ENCODE measurements at regions not wholly inside any gene's neighbourhood (a gene's known extent, or its start where the extent isn't known, plus 50 kb on each side); places are given as distances from the start of the nearest gene placed in this dataset.

GRCh38 chr6:137352859-137353258 lies 133.7 kb upstream of the IFNGR1 start:
- no peaks in the 10 kb centered on the region for H3K27me3 ChIP-seq (ENCODE audit: low read depth, low read length)
- peaks cover 0 to 16% of the 10 kb centered on the region in 2 donors for H3K4me1 ChIP-seq (ENCODE audit: control insufficient read depth in 1 of 2, insufficient read depth in 2 of 2, low read length in 2 of 2)
- no peak overlapping the region for H3K27ac ChIP-seq (ENCODE audit: low read length)
- no peak overlapping the region for H3K4me3 ChIP-seq (ENCODE audit: low read depth in 1 of 2, low read length in 2 of 2)
- H3K9me3 ChIP-seq (ENCODE audit: control insufficient read depth in 1 of 2, low read length in 2 of 2): no peaks in the 10 kb centered on the region
- no peaks in the 10 kb centered on the region for H3K36me3 ChIP-seq (ENCODE audit: control insufficient read depth in 1 of 2, insufficient read depth in 2 of 2, low read length in 2 of 2)

DNA sequence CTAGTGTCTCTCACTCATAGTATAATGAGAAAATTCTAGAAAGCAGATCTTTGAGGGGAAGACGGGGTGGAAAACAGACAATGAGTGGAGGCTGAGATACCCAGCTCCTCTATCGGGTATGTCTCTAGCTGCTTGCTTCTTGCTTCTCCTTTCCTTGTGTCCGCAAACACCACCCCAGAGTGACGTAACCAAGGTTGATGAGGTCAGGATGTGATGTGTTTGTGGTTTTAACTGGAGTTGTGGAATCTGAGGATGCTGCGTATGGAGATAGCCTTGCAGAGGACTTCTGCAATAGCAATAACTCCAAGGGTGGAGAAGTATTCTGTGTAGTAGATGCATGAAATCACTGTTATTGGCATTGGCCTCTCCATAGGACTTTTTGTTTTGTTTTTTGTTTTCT lies 132.7 kb upstream of the IFNGR1 start:
- Histone ChIP-seq H3K36me3 (ENCODE audit: control insufficient read depth in 1 of 2, insufficient read depth in 2 of 2, low read length in 2 of 2) (no peaks in the 10 kb centered on the region), H3K4me1 (ENCODE audit: control insufficient read depth in 1 of 2, insufficient read depth in 2 of 2, low read length in 2 of 2) (peaks cover 0 to 16% of the 10 kb centered on the region in 2 donors), H3K27ac (ENCODE audit: low read length) (no peak overlapping the region), H3K9me3 (ENCODE audit: control insufficient read depth in 1 of 2, low read length in 2 of 2) (no peaks in the 10 kb centered on the region), H3K4me3 (ENCODE audit: low read depth in 1 of 2, low read length in 2 of 2) (no peak overlapping the region), H3K27me3 (ENCODE audit: low read depth, low read length) (no peaks in the 10 kb centered on the region)

GRCh38 chr6:137350857-137351256 lies 131.7 kb upstream of the IFNGR1 start:
- Histone ChIP-seq H3K4me1 (ENCODE audit: control insufficient read depth in 1 of 2, insufficient read depth in 2 of 2, low read length in 2 of 2) (peaks cover 0 to 16% of the 10 kb centered on the region in 2 donors), H3K27ac (ENCODE audit: low read length) (no peak overlapping the region), H3K9me3 (ENCODE audit: control insufficient read depth in 1 of 2, low read length in 2 of 2) (no peaks in the 10 kb centered on the region), H3K36me3 (ENCODE audit: control insufficient read depth in 1 of 2, insufficient read depth in 2 of 2, low read length in 2 of 2) (no peaks in the 10 kb centered on the region), H3K27me3 (ENCODE audit: low read depth, low read length) (no peaks in the 10 kb centered on the region), H3K4me3 (ENCODE audit: low read depth in 1 of 2, low read length in 2 of 2) (no peak overlapping the region)

DNA sequence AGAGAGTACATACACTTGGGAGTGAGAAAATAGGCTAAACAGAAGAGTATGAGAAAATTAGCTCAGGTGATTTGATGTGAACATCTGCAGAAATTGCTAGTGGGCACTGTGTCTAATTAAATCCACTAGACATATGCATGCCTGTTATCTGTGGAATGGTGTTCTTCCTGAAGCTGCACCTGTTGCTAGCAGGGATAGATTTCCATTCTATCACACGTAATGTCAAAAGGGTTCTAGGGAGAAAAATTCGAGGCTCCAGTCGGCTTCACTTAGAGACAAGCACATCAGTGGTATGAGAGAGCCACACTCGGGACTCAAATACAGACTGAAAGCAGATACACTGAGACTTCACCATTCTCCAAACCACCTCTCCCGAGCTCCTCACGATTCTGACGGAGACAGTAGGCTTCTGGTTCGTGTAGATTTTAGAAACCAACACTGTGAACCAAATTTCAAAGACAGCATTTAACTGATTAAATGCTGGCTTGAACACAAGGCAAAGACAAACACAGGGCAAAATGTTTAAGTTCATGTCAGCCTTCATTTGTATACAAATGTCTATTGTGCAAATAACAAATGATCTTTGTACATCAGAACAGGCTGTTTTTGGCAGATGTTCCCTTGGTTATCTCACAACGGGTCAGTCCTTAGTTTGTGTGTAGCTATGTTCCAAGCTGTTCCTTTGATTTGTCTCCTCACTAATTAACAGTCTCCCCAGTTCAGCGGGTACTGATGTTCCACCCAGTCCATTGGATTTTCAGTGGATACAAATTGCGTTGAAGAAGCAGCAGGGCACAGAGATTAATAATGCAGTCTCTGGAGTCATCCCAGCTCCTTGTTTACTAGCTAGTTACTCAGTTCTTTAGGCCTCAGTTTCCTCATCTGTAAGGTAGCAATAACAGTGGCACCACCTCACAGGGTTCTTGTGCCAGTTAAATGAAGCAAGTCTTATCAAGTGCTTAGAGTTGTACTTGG lies 131.0 kb upstream of the IFNGR1 start:
- no peak overlapping the region for H3K4me3 ChIP-seq (ENCODE audit: low read depth in 1 of 2, low read length in 2 of 2)
- H3K9me3 ChIP-seq (ENCODE audit: control insufficient read depth in 1 of 2, low read length in 2 of 2): no peaks in the 10 kb centered on the region
- H3K27me3 ChIP-seq (ENCODE audit: low read depth, low read length): no peaks in the 10 kb centered on the region
- no peak overlapping the region for H3K27ac ChIP-seq (ENCODE audit: low read length)
- no peaks in the 10 kb centered on the region for H3K36me3 ChIP-seq (ENCODE audit: control insufficient read depth in 1 of 2, insufficient read depth in 2 of 2, low read length in 2 of 2)
- H3K4me1 ChIP-seq (ENCODE audit: control insufficient read depth in 1 of 2, insufficient read depth in 2 of 2, low read length in 2 of 2): peaks cover 0 to 16% of the 10 kb centered on the region in 2 donors

- H3K36me3 ChIP-seq (ENCODE audit: control insufficient read depth in 1 of 2, insufficient read depth in 2 of 2, low read length in 2 of 2): no peaks in the 10 kb centered on the region
- no peaks in the 10 kb centered on the region for H3K9me3 ChIP-seq (ENCODE audit: control insufficient read depth in 1 of 2, low read length in 2 of 2)
- no peak overlapping the region for H3K4me3 ChIP-seq (ENCODE audit: low read depth in 1 of 2, low read length in 2 of 2)
- H3K4me1 ChIP-seq (ENCODE audit: control insufficient read depth in 1 of 2, insufficient read depth in 2 of 2, low read length in 2 of 2): peaks cover 0 to 16% of the 10 kb centered on the region in 2 donors
- H3K27me3 ChIP-seq (ENCODE audit: low read depth, low read length): no peaks in the 10 kb centered on the region
- H3K27ac ChIP-seq (ENCODE audit: low read length): no peak overlapping the region
Measured at GRCh38 chr6:137348777-137349176, 129.6 kb upstream of the IFNGR1 start.

DNA sequence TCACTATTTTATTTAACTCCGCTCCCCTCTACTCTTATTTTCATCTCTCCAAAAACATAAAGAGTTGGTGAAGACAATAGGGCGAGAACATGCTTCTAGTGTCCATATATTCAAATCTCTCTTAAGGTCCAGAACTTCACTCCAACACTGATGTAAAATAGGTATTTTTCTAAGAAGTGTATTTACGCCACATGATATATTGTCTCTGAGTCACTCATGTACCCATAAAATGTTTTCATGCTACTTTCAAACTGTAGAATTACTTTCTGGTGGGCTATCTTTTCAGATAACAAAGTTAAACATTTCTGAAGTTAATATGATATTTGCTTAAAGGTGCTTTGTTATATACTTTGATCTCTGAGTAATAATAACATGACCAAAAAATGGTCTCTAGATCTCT lies 124.1 kb upstream of the IFNGR1 start:
- Histone ChIP-seq H3K36me3 (ENCODE audit: control insufficient read depth in 1 of 2, insufficient read depth in 2 of 2, low read length in 2 of 2) (no peaks in the 10 kb centered on the region), H3K27me3 (ENCODE audit: low read depth, low read length) (no peaks in the 10 kb centered on the region), H3K4me3 (ENCODE audit: low read depth in 1 of 2, low read length in 2 of 2) (peak overlapping the region in 1 of 2 donors; percentile 60), H3K9me3 (ENCODE audit: control insufficient read depth in 1 of 2, low read length in 2 of 2) (no peaks in the 10 kb centered on the region), H3K27ac (ENCODE audit: low read length) (no peak overlapping the region), H3K4me1 (ENCODE audit: control insufficient read depth in 1 of 2, insufficient read depth in 2 of 2, low read length in 2 of 2) (peaks cover 0 to 12% of the 10 kb centered on the region in 2 donors)

- H3K9me3 ChIP-seq (ENCODE audit: control insufficient read depth in 1 of 2, low read length in 2 of 2): no peaks in the 10 kb centered on the region
- no peaks in the 10 kb centered on the region for H3K36me3 ChIP-seq (ENCODE audit: control insufficient read depth in 1 of 2, insufficient read depth in 2 of 2, low read length in 2 of 2)
- no peak overlapping the region for H3K27ac ChIP-seq (ENCODE audit: low read length)
- no peaks in the 10 kb centered on the region for H3K27me3 ChIP-seq (ENCODE audit: low read depth, low read length)
- H3K4me1 ChIP-seq (ENCODE audit: control insufficient read depth in 1 of 2, insufficient read depth in 2 of 2, low read length in 2 of 2): peaks cover 0 to 12% of the 10 kb centered on the region in 2 donors
- H3K4me3 ChIP-seq (ENCODE audit: low read depth in 1 of 2, low read length in 2 of 2): peak overlapping the region; percentile 60 to 68
Measured at GRCh38 chr6:137342607-137343190, 123.5 kb upstream of the IFNGR1 start.

DNA sequence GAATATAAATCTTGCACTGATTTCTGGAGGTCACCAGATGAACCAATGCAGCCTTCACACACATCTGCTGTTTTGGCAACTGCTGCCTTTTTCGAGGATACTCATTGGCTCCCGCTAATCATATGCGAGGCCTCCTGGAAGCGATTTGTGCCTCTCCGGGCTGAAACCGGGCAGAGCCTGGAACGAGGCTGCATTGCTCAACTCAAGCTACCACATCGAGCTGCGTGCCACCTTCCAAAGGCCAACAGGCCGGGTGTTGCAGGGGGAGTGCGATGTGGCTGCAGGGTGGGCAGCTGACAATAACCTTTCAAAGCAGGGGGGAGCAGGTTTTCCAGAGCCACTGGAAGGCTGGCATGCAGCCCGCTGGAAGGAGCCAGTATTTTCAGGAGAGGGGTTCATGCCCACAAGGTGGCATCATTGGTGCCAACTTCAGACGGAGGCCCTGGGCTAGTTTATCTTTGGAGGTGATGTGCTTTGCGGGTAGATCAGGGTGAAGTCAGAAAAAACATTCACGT lies 122.6 kb upstream of the IFNGR1 start:
- Histone ChIP-seq H3K27ac (ENCODE audit: low read length) (no peak overlapping the region), H3K9me3 (ENCODE audit: control insufficient read depth in 1 of 2, low read length in 2 of 2) (no peaks in the 10 kb centered on the region), H3K27me3 (ENCODE audit: low read depth, low read length) (no peaks in the 10 kb centered on the region), H3K36me3 (ENCODE audit: control insufficient read depth in 1 of 2, insufficient read depth in 2 of 2, low read length in 2 of 2) (no peaks in the 10 kb centered on the region), H3K4me1 (ENCODE audit: control insufficient read depth in 1 of 2, insufficient read depth in 2 of 2, low read length in 2 of 2) (peaks cover 0 to 12% of the 10 kb centered on the region in 2 donors), H3K4me3 (ENCODE audit: low read depth in 1 of 2, low read length in 2 of 2) (peak overlapping the region; percentile 11 to 68)

- H3K4me3 ChIP-seq (ENCODE audit: low read depth in 1 of 2, low read length in 2 of 2): no peak overlapping the region
Measured at GRCh38 chr6:137339929-137340559, 120.9 kb upstream of the IFNGR1 start.

GRCh38 chr6:137334884-137335283 lies 115.7 kb upstream of the IFNGR1 start:
- H3K27me3 ChIP-seq (ENCODE audit: low read depth, low read length): no peaks in the 10 kb centered on the region
- no peak overlapping the region for H3K27ac ChIP-seq (ENCODE audit: low read length)
- H3K4me3 ChIP-seq (ENCODE audit: low read depth in 1 of 2, low read length in 2 of 2): no peak overlapping the region
- H3K9me3 ChIP-seq (ENCODE audit: control insufficient read depth in 1 of 2, low read length in 2 of 2): no peaks in the 10 kb centered on the region
- no peaks in the 10 kb centered on the region for H3K4me1 ChIP-seq (ENCODE audit: control insufficient read depth in 1 of 2, insufficient read depth in 2 of 2, low read length in 2 of 2)
- H3K36me3 ChIP-seq (ENCODE audit: control insufficient read depth in 1 of 2, insufficient read depth in 2 of 2, low read length in 2 of 2): no peaks in the 10 kb centered on the region

More at GRCh38 chr6:137339929-137340559, 120.9 kb upstream of the IFNGR1 start:
- Histone ChIP-seq H3K9me3 (ENCODE audit: control insufficient read depth in 1 of 2, low read length in 2 of 2) (no peaks in the 10 kb centered on the region), H3K36me3 (ENCODE audit: control insufficient read depth in 1 of 2, insufficient read depth in 2 of 2, low read length in 2 of 2) (no peaks in the 10 kb centered on the region), H3K4me1 (ENCODE audit: control insufficient read depth in 1 of 2, insufficient read depth in 2 of 2, low read length in 2 of 2) (peaks cover 0 to 12% of the 10 kb centered on the region in 2 donors), H3K27ac (ENCODE audit: low read length) (no peak overlapping the region), H3K27me3 (ENCODE audit: low read depth, low read length) (no peaks in the 10 kb centered on the region)

GRCh38 chr6:137334094-137334493 lies 114.9 kb upstream of the IFNGR1 start:
- H3K9me3 ChIP-seq (ENCODE audit: control insufficient read depth in 1 of 2, low read length in 2 of 2): no peaks in the 10 kb centered on the region
- H3K27ac ChIP-seq (ENCODE audit: low read length): no peak overlapping the region
- H3K4me3 ChIP-seq (ENCODE audit: low read depth in 1 of 2, low read length in 2 of 2): no peak overlapping the region
- H3K27me3 ChIP-seq (ENCODE audit: low read depth, low read length): no peaks in the 10 kb centered on the region
- no peaks in the 10 kb centered on the region for H3K36me3 ChIP-seq (ENCODE audit: control insufficient read depth in 1 of 2, insufficient read depth in 2 of 2, low read length in 2 of 2)
- H3K4me1 ChIP-seq (ENCODE audit: control insufficient read depth in 1 of 2, insufficient read depth in 2 of 2, low read length in 2 of 2): no peaks in the 10 kb centered on the region

Measured in muscle layer of duodenum (tissue), 2 donors.